ENCODE measurements at regions not wholly inside any gene's neighbourhood (a gene's known extent, or its start where the extent isn't known, plus 50 kb on each side); places are given as distances from the start of the nearest gene placed in this dataset.

GRCh38 chr11:28679795-28680468 lies 571.7 kb downstream of the METTL15 start:
- no peaks in the 10 kb centered on the region for H3K27me3 ChIP-seq (ENCODE audit: insufficient read depth, low read length)
- H3K4me2 ChIP-seq (ENCODE audit: low read length): no peak overlapping the region
- ChIA-PET RAD21 (ENCODE audit: low non-redundant PET in 1 of 2, low total read pairs in 2 of 2, uncharacterized antibody in 2 of 2, unreplicated experiment in 2 of 2) (no interaction called here), CTCF (no interaction called here), POLR2A (no interaction called here)
- DNase-seq (ENCODE audit: low read depth, low spot score): no peak
- BruUV-seq (replicated peaks): no TSS peak
- H3K27ac ChIP-seq (ENCODE audit: low read depth, low read length): no peak overlapping the region
- no peaks in the 10 kb centered on the region for H3K79me2 ChIP-seq (ENCODE audit: insufficient read depth, low read length)
- H3K9me3 ChIP-seq (ENCODE audit: control insufficient read depth in 1 of 2, insufficient read depth in 1 of 2, low read depth in 1 of 2, low read length in 2 of 2): no peaks in the 10 kb centered on the region
- H3K9me2 ChIP-seq (ENCODE audit: insufficient read depth): no peaks in the 10 kb centered on the region
- ATAC-seq: no peak
- no peaks in the 10 kb centered on the region for H3K4me1 ChIP-seq (ENCODE audit: control insufficient read depth in 1 of 2, insufficient read depth in 2 of 2, low read length in 2 of 2)
- TF ChIP-seq YY1 (IDR thresholded peaks at IDR 0.05; ENCODE audit: extremely low read depth, insufficient replicate concordance, low read depth, low read length) (no peak), SP1 (IDR thresholded peaks at IDR 0.05; ENCODE audit: low read depth) (no peak), ELF1 (IDR thresholded peaks at IDR 0.05; ENCODE audit: borderline replicate concordance, low read depth) (no peak), SRF (IDR thresholded peaks at IDR 0.05; ENCODE audit: low read depth) (no peak), ZBTB33 (IDR thresholded peaks at IDR 0.05; ENCODE audit: extremely low read depth, insufficient replicate concordance, low read length) (no peak), CBX3 (IDR thresholded peaks at IDR 0.05; ENCODE audit: low read depth) (no peak), ATF3 (IDR thresholded peaks at IDR 0.05) (no peak), CTCF (IDR thresholded peaks at IDR 0.05 in 2 of 3, conservative IDR thresholded peaks at IDR 0.05 in 1 of 3; ENCODE audit: borderline replicate concordance in 1 of 3, insufficient read depth in 1 of 3, low read depth in 2 of 3, low read length in 2 of 3) (no peak)
- H3K36me3 ChIP-seq (ENCODE audit: control insufficient read depth in 1 of 2, insufficient read depth in 2 of 2, low read length in 2 of 2): no peaks in the 10 kb centered on the region
- intact Hi-C loops (cut with micrococcal nuclease): no loop called here
- no peak overlapping the region for H3K9ac ChIP-seq (ENCODE audit: low read length)
- H4K20me1 ChIP-seq (ENCODE audit: insufficient read depth): no peaks in the 10 kb centered on the region
- no peak overlapping the region for H2AFZ ChIP-seq (ENCODE audit: low read depth, low read length, poor library complexity, severe bottlenecking)
- no peak overlapping the region for H3K4me3 ChIP-seq (replicated peaks in 1 of 2; ENCODE audit: low read depth in 1 of 2, low read length in 2 of 2)
